SU-DHL-6 (cell line): ENCODE measurements at regions not wholly inside any gene's neighbourhood (a gene's known extent, or its start where the extent isn't known, plus 50 kb on each side); places are given as distances from the start of the nearest gene placed in this dataset.

Experiments used
- H2AFZ ChIP-seq: fragments of 200-600 bp; sonication (generic); 2 replicates; pipeline ENCODE4 v1.6.1; 2014; ENCODE audit warnings: low read depth, mild to moderate bottlenecking, moderate library complexity, mixed read lengths, antibody characterized with exemption, low read length; ENCODE audit not compliant: severe bottlenecking
- H3F3A ChIP-seq: fragments of 200-600 bp; shearing (Covaris generic); 2 replicates; pipeline ENCODE4 v1.6.0; 2016; ENCODE audit warnings: antibody characterized with exemption, mild to moderate bottlenecking; ENCODE audit not compliant: insufficient read depth
- H3K27ac ChIP-seq: fragments of 200-600 bp; sonication (generic); 2 replicates; pipeline ENCODE4 v1.5.1; 2016; ENCODE audit warnings: low read depth, mild to moderate bottlenecking, low read length, moderate library complexity, mixed read lengths
- H3K27me3 ChIP-seq: fragments of 200-600 bp; sonication (generic), shearing (Covaris generic); 2 replicates; pipeline ENCODE4 v1.6.0; 2014; ENCODE audit warnings: mild to moderate bottlenecking, low read length
- H3K36me3 ChIP-seq: fragments of 200-600 bp; sonication (generic); 2 replicates; pipeline ENCODE4 v1.6.1; 2014; ENCODE audit warnings: mild to moderate bottlenecking, low read length, mixed read lengths
- H3K4me2 ChIP-seq: fragments of 300-600, 200-600 bp; shearing (Covaris generic), sonication (generic); 2 replicates; pipeline ENCODE4 v1.6.0; 2014; ENCODE audit warnings: low read length, low read depth, mild to moderate bottlenecking; ENCODE audit not compliant: poor library complexity, severe bottlenecking
- H3K4me3 ChIP-seq: fragments of 200-600 bp; sonication (generic); 2 replicates; pipeline ENCODE4 v1.5.1; 2014; ENCODE audit warnings: antibody characterized with exemption, low read length, mild to moderate bottlenecking, mixed read lengths; ENCODE audit not compliant: insufficient read depth, poor library complexity, severe bottlenecking
- H3K79me2 ChIP-seq: fragments of 200-600 bp; sonication (generic); 2 replicates; pipeline ENCODE4 v1.6.1; 2014; ENCODE audit warnings: mild to moderate bottlenecking, low read length, moderate library complexity; ENCODE audit not compliant: insufficient read depth
- H3K9ac ChIP-seq: fragments of 200-600 bp; sonication (generic); 2 replicates; pipeline ENCODE4 v1.7.0; 2014; ENCODE audit warnings: mild to moderate bottlenecking, low read length
- H3K9me2 ChIP-seq: fragments of 200-600 bp; sonication (generic); replicated peaks from 2 replicates; pipeline ENCODE4 v1.6.1; 2014; ENCODE audit warnings: low read length; ENCODE audit not compliant: insufficient read depth
- H3K9me3 ChIP-seq: fragments of 200-600 bp; sonication (generic); 2 replicates; pipeline ENCODE4 v1.6.1; 2014; ENCODE audit warnings: low read length, mixed read lengths; ENCODE audit not compliant: insufficient read depth
- H4K20me1 ChIP-seq: fragments of 200-600 bp; sonication (generic); 2 replicates; pipeline ENCODE4 v1.6.1; 2014; ENCODE audit warnings: low read depth, mild to moderate bottlenecking, antibody characterized with exemption, low read length, moderate library complexity, mixed read lengths
- CTCF ChIP-seq: fragments of 200-600 bp; sonication (generic); IDR thresholded peaks from one replicate; pipeline ENCODE4 v1.5.1; 2017; ENCODE audit warnings: antibody characterized with exemption, mild to moderate bottlenecking, low read length, moderate library complexity; ENCODE audit not compliant: insufficient read depth, poor library complexity, severe bottlenecking
- EZH2phosphoT487 ChIP-seq: fragments of 200-600 bp; sonication (generic), shearing (Covaris generic); conservative IDR thresholded peaks from 2 replicates; pipeline ENCODE4 v1.6.1; 2018; ENCODE audit warnings: mild to moderate bottlenecking, antibody characterized with exemption, low read length, moderate library complexity, mixed read lengths

GRCh38 chr6:8830794-8831193 lies 395.4 kb upstream of the SLC35B3 start:
- Histone ChIP-seq H4K20me1 (no peaks in the 10 kb centered on the region), H3K9me3 (no peaks in the 10 kb centered on the region)
- no peak for TF ChIP-seq EZH2phosphoT487
- TF ChIP-seq CTCF = no peak

DNA sequence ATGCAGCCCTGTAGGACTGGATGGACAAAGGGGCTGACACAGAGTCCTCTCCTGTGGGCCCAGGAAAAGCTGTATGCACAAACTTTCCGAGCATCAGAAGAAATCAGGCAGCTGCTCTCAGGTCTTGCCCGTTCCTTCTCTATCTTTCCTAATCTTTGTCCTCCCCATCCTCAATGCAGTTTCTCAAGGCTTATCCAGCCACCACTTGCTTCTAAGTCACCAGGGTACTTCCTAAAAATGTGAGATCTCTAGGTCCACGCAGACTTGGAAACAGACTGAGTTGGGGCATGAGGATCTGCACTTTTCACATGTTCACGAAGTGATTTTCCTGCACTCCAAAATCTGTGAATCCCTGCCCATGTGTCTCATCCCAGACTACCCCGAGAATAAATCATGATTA lies 394.5 kb upstream of the SLC35B3 start:
- TF ChIP-seq CTCF (no peak), EZH2phosphoT487 (no peak)
- H3K79me2 ChIP-seq = no peaks in the 10 kb centered on the region
- H3F3A ChIP-seq = no peaks in the 10 kb centered on the region
- H3K36me3 ChIP-seq = no peaks in the 10 kb centered on the region
- no peak overlapping the region for H2AFZ ChIP-seq
- no peaks in the 10 kb centered on the region for H3K27me3 ChIP-seq
- H3K9me2 ChIP-seq = no peaks in the 10 kb centered on the region
- no peak overlapping the region for H3K9ac ChIP-seq
- H3K9me3 ChIP-seq = no peaks in the 10 kb centered on the region
- no peak overlapping the region for H3K4me2 ChIP-seq
- H3K4me3 ChIP-seq = no peak overlapping the region
- H4K20me1 ChIP-seq = no peaks in the 10 kb centered on the region
- no peak overlapping the region for H3K27ac ChIP-seq

More at GRCh38 chr6:8830794-8831193, 395.4 kb upstream of the SLC35B3 start:
- no peaks in the 10 kb centered on the region for H3K9me2 ChIP-seq
- H3K79me2 ChIP-seq = no peaks in the 10 kb centered on the region
- no peaks in the 10 kb centered on the region for H3K27me3 ChIP-seq
- no peak overlapping the region for H3K4me3 ChIP-seq
- no peaks in the 10 kb centered on the region for H3K36me3 ChIP-seq
- no peak overlapping the region for H3K4me2 ChIP-seq
- H2AFZ ChIP-seq = no peak overlapping the region
- no peak overlapping the region for H3K27ac ChIP-seq
- H3F3A ChIP-seq = no peaks in the 10 kb centered on the region
- H3K9ac ChIP-seq = no peak overlapping the region

DNA sequence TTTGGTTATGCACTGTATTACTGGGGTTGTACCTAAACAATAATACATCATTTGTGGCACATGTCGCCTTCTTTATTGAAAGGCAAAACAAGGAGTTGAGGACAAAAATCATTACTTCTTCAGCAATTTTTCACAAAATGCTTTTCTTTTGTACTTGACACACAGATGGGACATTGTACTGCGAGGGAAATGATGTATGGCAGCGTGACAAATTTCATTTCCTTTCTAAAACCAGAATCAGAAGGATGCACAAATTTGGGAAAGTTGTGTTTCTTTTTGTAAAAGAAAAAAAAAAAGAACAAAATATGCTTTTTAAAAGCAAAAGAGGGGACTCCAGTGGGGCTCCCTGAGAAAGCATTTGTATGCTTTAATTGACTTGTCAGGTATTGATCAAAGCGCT lies 394.0 kb upstream of the SLC35B3 start:
- H3K79me2 ChIP-seq = no peaks in the 10 kb centered on the region
- no peaks in the 10 kb centered on the region for H3K9me3 ChIP-seq
- no peaks in the 10 kb centered on the region for H3F3A ChIP-seq
- H3K36me3 ChIP-seq = no peaks in the 10 kb centered on the region
- no peak overlapping the region for H3K4me2 ChIP-seq
- H2AFZ ChIP-seq = no peak overlapping the region
- no peak overlapping the region for H3K27ac ChIP-seq
- no peaks in the 10 kb centered on the region for H3K27me3 ChIP-seq
- TF ChIP-seq CTCF (no peak), EZH2phosphoT487 (no peak)
- H3K4me3 ChIP-seq = no peak overlapping the region
- H3K9me2 ChIP-seq = no peaks in the 10 kb centered on the region
- no peak overlapping the region for H3K9ac ChIP-seq
- no peaks in the 10 kb centered on the region for H4K20me1 ChIP-seq

GRCh38 chr6:8828376-8828775 lies 393.0 kb upstream of the SLC35B3 start:
- no peaks in the 10 kb centered on the region for H3K36me3 ChIP-seq
- no peaks in the 10 kb centered on the region for H3K79me2 ChIP-seq
- no peak for TF ChIP-seq EZH2phosphoT487
- TF ChIP-seq CTCF = no peak
- no peak overlapping the region for H3K9ac ChIP-seq
- no peaks in the 10 kb centered on the region for H3K27me3 ChIP-seq
- H2AFZ ChIP-seq = no peak overlapping the region
- H3K4me3 ChIP-seq = no peak overlapping the region
- H3K4me2 ChIP-seq = no peak overlapping the region
- no peaks in the 10 kb centered on the region for H3K9me3 ChIP-seq
- H3K9me2 ChIP-seq = no peaks in the 10 kb centered on the region
- H3F3A ChIP-seq = no peaks in the 10 kb centered on the region
- no peaks in the 10 kb centered on the region for H4K20me1 ChIP-seq
- H3K27ac ChIP-seq = no peak overlapping the region
